Activated CD4-positive, alpha-beta T cell treated with anti-CD3 and anti-CD28 coated beads for 36 hours (primary cell): ENCODE measurements at regions not wholly inside any gene's neighbourhood (a gene's known extent, or its start where the extent isn't known, plus 50 kb on each side); places are given as distances from the start of the nearest gene placed in this dataset.

ENCODE experiments used
- ATAC-seq: fragments of 200-7000 bp; cut with Tn5 transposase; one replicate; pipeline ENCODE4 v1.10.0; 2021; ENCODE audit warnings: mild to moderate bottlenecking, moderate library complexity
- CTCF ChIA-PET: fragments of 350-600 bp; sonication (Branson Sonifier 250); formaldehyde crosslinking; loops from one replicate; lab custom pipeline; 2021; ENCODE audit warnings: antibody characterized with exemption; lab: Charles Lee
- POLR2A ChIA-PET: fragments of 350-600 bp; sonication (Branson Sonifier 250); formaldehyde crosslinking; loops from one replicate; lab custom pipeline; 2021; ENCODE audit warnings: antibody characterized with exemption, inconsistent platforms; lab: Charles Lee
- DNase-seq: peaks from one replicate; pipeline ENCODE4 v3.0.0-alpha.2; 2020
- H3K27ac Mint-ChIP-seq: one replicate; pipeline ENCODE4 v1.8.0; 2021; ENCODE audit warnings: mixed read lengths
- H3K27me3 Mint-ChIP-seq: one replicate; pipeline ENCODE4 v1.8.0; 2021; ENCODE audit warnings: mixed read lengths
- H3K36me3 Mint-ChIP-seq: one replicate; pipeline ENCODE4 v1.8.0; 2021; ENCODE audit warnings: low read depth, mixed read lengths
- H3K4me1 Mint-ChIP-seq: one replicate; pipeline ENCODE4 v1.8.0; 2021; ENCODE audit warnings: mixed read lengths
- H3K4me3 Mint-ChIP-seq: one replicate; pipeline ENCODE4 v1.8.0; 2021; ENCODE audit warnings: mild to moderate bottlenecking, moderate library complexity, mixed read lengths
- H3K9me3 Mint-ChIP-seq: one replicate; pipeline ENCODE4 v1.8.0; 2021; ENCODE audit warnings: low read depth, mixed read lengths
- intact Hi-C, 2 experiments: fragments of 100-400 bp; cut with DNase I in 1 of 2; cut with micrococcal nuclease in 1 of 2; formaldehyde crosslinking; loops; one replicate each; pipeline versions ENCODE4 v1.14.2 to v1.15.1; 2022 to 2024; cut with DNase I, micrococcal nuclease

DNA sequence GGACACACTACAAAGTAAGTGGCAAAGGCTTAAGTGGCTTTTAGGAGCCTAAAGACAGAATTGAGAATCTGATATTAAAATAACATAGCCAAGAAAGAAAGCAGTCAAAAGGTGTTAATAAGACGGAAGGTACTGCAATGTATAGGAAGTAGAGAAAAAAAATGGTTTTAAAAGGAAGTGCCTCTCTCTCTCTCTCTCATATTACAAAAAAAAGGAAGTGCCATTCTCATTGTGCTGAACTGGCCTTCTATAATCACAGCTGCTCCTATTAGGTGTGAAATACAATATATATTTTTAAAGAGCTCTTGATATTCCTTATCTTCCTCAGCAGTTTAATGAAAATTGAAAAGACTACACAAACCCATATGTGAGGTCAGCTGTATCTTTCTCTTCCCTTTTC is 199.4 kb upstream of the NPVF start:
- Mint-ChIP-seq H3K27me3 (no peaks in the 10 kb centered on the region), H3K9me3 (no peaks in the 10 kb centered on the region), H3K36me3 (no peaks in the 10 kb centered on the region), H3K4me1 (peaks cover 2% of the 10 kb centered on the region), H3K4me3 (no peak overlapping the region), H3K27ac (no peak overlapping the region)
- POLR2A ChIA-PET = no interaction called here
- DNase-seq (no peak), ATAC-seq (no peak)
- CTCF ChIA-PET = interaction anchor here (0.6 kb wide), 1 partner anchor 33 kb away, joined by 3 read pairs; no protein-coding TSS in a partner anchor
- intact Hi-C loops = no loop called here

DNA sequence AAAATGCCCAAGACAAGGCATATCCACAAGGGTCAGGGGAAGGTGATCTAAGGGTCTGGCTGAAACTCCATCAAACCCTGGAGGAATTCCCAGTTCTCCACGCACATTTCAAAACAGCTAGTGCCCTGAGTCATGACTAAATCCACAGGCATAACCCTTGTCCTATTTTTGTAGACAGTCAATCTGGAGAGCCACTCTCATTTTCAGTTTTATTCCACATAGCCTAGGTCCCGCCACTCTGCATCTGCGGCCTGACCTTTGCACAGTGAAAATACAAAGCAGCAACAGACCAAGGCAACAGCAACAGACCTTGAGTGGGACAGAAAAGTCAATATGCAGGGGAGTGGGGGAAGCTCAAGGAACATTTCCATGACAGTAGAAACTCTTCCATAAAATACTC is 201.4 kb upstream of the NPVF start:
- H3K9me3 Mint-ChIP-seq = no peaks in the 10 kb centered on the region
- DNase-seq = no peak
- H3K27me3 Mint-ChIP-seq = peaks cover 3% of the 10 kb centered on the region
- intact Hi-C loops = no loop called here
- CTCF ChIA-PET = interaction anchor here (0.8 kb wide), 1 partner anchor 11 kb away, joined by 3 read pairs; no protein-coding TSS in a partner anchor
- H3K4me1 Mint-ChIP-seq = peaks cover 2% of the 10 kb centered on the region
- H3K4me3 Mint-ChIP-seq = no peak overlapping the region
- no peaks in the 10 kb centered on the region for H3K36me3 Mint-ChIP-seq
- POLR2A ChIA-PET = interaction anchor here (0.8 kb wide), 1 partner anchor 142 kb away, joined by 3 read pairs; no protein-coding TSS in a partner anchor
- ATAC-seq = no peak
- no peak overlapping the region for H3K27ac Mint-ChIP-seq

DNA sequence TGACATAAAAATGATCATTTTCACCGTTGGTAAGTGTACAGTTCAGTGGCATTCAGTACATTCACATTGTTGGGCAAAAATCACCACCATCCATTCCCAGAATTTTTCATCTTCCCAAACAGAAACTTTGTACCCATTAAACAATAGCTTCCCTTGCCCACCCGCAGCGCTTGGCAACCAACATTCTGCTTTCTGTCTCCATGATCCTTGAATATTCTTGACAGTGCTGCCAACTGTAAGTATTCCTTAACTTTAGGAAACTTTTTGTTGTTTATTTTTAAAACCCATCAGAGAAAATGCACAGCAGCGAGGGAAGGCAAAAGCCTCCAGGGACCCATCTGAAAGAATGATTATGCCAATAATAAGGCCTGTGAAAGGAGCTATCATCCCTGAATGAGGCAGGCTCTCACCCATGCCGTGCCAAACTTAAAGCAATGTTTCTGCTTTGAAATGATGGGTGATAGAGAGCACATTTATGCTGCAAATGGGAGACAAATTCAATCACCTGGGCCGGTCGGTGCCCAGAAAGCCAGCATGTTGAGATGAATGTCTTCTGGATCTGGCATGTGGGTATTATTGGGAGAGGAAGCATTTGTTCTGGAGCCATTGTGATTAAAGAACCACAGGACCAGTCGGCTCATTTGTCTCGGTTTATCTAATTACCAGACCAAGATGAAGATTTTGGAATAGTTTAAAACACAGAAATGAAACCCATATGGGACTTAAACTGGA is 202.1 kb upstream of the NPVF start:
- intact Hi-C loops = no loop called here
- Mint-ChIP-seq H3K27ac (no peak overlapping the region), H3K27me3 (peaks cover 4% of the 10 kb centered on the region), H3K4me3 (no peak overlapping the region), H3K36me3 (no peaks in the 10 kb centered on the region), H3K9me3 (no peaks in the 10 kb centered on the region), H3K4me1 (peaks cover 2% of the 10 kb centered on the region)
- ChIA-PET POLR2A (interaction anchor here (0.8 kb wide), 1 partner anchor 141 kb away, joined by 3 read pairs; no protein-coding TSS in a partner anchor), CTCF (interaction anchor here (0.6 to 1.1 kb wide), 3 partner anchors 12 to 135 kb away, joined by 3 read pairs; no protein-coding TSS in a partner anchor)
- DNase-seq (no peak), ATAC-seq (no peak)

DNA sequence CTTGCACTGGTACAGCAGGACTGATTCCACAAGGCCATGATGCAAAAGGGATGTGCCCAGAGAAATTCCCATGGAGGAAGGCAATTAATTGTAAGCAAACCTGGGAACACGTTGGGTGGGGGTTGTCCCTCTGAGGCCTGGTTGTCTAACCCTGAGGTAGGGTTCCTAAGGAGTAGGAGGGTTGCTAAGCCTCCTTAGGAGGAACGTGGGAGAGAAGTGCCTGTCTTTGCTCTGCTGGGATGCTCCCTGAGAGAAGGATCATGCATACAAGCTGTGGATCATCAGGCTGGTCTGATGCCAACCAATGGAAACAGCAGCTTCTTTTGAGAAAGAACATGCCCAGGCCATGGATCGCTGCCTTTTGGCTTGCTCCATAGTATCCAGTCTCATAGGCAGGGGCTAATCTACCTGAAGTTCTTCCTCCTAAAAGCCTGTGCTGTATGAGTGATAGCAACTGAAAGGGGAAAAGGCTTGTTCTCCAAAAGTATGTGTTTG is 203.7 kb upstream of the NPVF start:
- intact Hi-C loops = no loop called here
- ChIA-PET CTCF (interaction anchor here (1.2 kb wide), 1 partner anchor 16 kb away, joined by 3 read pairs; no protein-coding TSS in a partner anchor), POLR2A (no interaction called here)
- DNase-seq (no peak), ATAC-seq (no peak)
- Mint-ChIP-seq H3K36me3 (no peaks in the 10 kb centered on the region), H3K27me3 (peaks cover 6% of the 10 kb centered on the region), H3K9me3 (no peaks in the 10 kb centered on the region), H3K27ac (no peak overlapping the region), H3K4me3 (no peak overlapping the region), H3K4me1 (peaks cover 2% of the 10 kb centered on the region)

DNA sequence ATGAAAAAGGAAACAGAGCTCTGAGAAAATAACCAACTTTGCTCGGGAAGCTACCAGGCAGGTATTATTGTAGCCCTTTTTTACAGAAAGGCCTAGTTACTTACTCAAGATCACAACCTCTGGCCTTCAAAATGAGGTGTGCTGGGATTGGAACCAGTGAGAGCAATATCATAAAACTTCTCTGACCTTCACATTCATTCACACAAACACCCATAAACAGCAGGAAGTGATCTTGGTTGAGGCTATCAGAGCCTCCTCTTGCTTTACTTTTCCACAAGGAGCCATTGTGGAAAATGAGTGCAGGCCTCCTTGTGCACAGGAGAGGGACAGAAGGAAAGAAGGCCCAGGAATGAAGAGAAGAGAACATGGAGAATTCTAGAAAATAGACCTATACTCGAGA is 204.5 kb upstream of the NPVF start:
- no peak overlapping the region for H3K4me3 Mint-ChIP-seq
- H3K36me3 Mint-ChIP-seq = no peaks in the 10 kb centered on the region
- POLR2A ChIA-PET = no interaction called here
- no peak for ATAC-seq
- no peaks in the 10 kb centered on the region for H3K9me3 Mint-ChIP-seq
- H3K4me1 Mint-ChIP-seq = peaks cover 2% of the 10 kb centered on the region
- no peak for DNase-seq
- CTCF ChIA-PET = interaction anchor here (1.2 kb wide), 1 partner anchor 16 kb away, joined by 3 read pairs; no protein-coding TSS in a partner anchor
- H3K27ac Mint-ChIP-seq = no peak overlapping the region
- peaks cover 6% of the 10 kb centered on the region for H3K27me3 Mint-ChIP-seq
- intact Hi-C loops = no loop called here

DNA sequence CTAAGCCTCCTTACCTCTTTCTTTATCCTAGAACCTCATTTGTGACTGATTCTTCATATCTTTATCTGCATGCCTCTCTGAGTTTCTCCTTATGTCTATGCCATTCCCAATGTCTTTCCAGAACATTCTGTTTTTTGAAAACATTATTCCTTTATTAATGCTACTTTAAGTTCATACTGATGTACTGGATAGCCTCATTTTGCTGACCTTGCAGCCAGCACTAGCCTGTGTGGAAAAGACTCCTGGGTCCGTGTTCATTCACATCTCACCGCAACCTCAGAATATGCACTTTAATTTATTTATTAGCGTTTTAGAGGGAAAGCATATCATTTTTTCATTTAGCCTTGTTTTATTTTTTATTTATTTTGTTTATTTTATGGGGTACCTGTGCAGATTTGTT is 208.1 kb upstream of the NPVF start:
- ChIA-PET CTCF (no interaction called here), POLR2A (no interaction called here)
- ATAC-seq = no peak
- H3K9me3 Mint-ChIP-seq = peaks cover 16% of the 10 kb centered on the region
- no peak overlapping the region for H3K4me3 Mint-ChIP-seq
- H3K4me1 Mint-ChIP-seq = no peaks in the 10 kb centered on the region
- H3K27ac Mint-ChIP-seq = no peak overlapping the region
- peaks cover 14% of the 10 kb centered on the region for H3K27me3 Mint-ChIP-seq
- H3K36me3 Mint-ChIP-seq = peaks cover 1% of the 10 kb centered on the region
- intact Hi-C loops = no loop called here
- DNase-seq = no peak

DNA sequence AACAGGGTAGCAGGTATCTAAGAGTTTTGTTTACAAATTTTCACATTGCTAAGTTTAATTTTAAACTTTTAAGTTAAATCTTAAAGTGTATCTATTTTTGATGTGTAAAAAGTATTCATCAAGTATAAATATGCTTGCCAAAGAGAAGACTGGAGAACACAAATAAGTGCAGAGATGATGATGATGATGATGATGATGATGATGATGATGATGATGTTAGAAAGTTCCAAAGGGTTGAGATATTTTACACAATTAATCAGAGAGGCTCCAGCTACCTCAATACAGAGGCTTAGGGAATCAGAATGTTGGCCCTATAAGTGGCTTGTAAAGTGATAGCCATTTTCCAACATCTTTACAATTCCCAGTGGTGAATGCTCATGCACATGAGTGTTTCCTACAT is 209.0 kb upstream of the NPVF start:
- no peak overlapping the region for H3K27ac Mint-ChIP-seq
- peaks cover 22% of the 10 kb centered on the region for H3K9me3 Mint-ChIP-seq
- CTCF ChIA-PET = no interaction called here
- H3K4me1 Mint-ChIP-seq = no peaks in the 10 kb centered on the region
- intact Hi-C loops = no loop called here
- peaks cover 1% of the 10 kb centered on the region for H3K36me3 Mint-ChIP-seq
- H3K27me3 Mint-ChIP-seq = peaks cover 15% of the 10 kb centered on the region
- no peak for DNase-seq
- no peak for ATAC-seq
- no peak overlapping the region for H3K4me3 Mint-ChIP-seq
- POLR2A ChIA-PET = no interaction called here

DNA sequence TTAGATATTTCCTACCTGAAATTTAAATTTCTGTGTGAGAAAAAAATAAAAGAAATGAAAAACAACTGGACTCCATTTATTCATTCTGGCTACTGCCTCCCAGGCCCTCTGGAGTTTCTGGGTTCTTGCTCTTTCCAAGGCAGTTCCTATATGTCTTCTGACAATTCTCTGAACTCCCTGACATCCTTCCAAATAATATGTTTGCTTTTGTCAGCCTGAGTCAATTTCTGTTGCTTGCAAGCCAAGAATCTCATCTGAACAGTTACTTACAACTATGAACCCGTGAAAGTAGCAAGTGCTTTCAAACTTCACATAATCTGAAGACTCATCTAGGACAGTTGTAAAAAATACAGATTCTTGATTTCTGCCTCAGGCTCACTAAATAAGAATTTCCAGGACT is 216.7 kb upstream of the NPVF start:
- peaks cover 25% of the 10 kb centered on the region for H3K9me3 Mint-ChIP-seq
- ChIA-PET CTCF (no interaction called here), POLR2A (no interaction called here)
- peaks cover 10% of the 10 kb centered on the region for H3K27me3 Mint-ChIP-seq
- ATAC-seq (no peak), DNase-seq (no peak)
- H3K4me1 Mint-ChIP-seq = no peaks in the 10 kb centered on the region
- H3K36me3 Mint-ChIP-seq = peaks cover 3% of the 10 kb centered on the region
- no peak overlapping the region for H3K4me3 Mint-ChIP-seq
- H3K27ac Mint-ChIP-seq = no peak overlapping the region
- intact Hi-C loops = no loop called here

DNA sequence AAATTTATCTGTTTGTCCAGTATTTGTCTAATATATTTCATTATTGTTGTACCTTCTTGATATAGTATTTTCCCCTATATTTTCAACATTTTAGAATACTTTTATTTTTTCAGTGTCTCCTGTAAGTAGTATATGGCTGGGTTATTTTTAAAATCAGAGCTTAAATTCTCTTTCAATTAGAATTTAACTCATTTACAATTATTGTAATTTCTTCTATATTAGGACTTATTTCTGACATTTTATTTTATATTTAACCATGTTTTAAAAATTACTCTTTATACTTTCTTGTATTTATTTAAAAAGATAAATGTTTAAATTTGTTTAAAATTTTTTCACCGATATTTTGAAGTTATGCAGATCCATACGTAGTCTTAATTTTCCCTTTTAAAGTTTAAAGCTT is 220.0 kb upstream of the NPVF start:
- DNase-seq (no peak), ATAC-seq (no peak)
- POLR2A ChIA-PET = no interaction called here
- H3K27ac Mint-ChIP-seq = no peak overlapping the region
- no peaks in the 10 kb centered on the region for H3K4me1 Mint-ChIP-seq
- H3K9me3 Mint-ChIP-seq = peaks cover 3% of the 10 kb centered on the region
- peaks cover 5% of the 10 kb centered on the region for H3K27me3 Mint-ChIP-seq
- CTCF ChIA-PET = interaction anchor here (0.8 kb wide), 2 partner anchors 16 to 132 kb away, joined by 3 read pairs; no protein-coding TSS in a partner anchor
- H3K36me3 Mint-ChIP-seq = no peaks in the 10 kb centered on the region
- intact Hi-C loops = no loop called here
- no peak overlapping the region for H3K4me3 Mint-ChIP-seq

DNA sequence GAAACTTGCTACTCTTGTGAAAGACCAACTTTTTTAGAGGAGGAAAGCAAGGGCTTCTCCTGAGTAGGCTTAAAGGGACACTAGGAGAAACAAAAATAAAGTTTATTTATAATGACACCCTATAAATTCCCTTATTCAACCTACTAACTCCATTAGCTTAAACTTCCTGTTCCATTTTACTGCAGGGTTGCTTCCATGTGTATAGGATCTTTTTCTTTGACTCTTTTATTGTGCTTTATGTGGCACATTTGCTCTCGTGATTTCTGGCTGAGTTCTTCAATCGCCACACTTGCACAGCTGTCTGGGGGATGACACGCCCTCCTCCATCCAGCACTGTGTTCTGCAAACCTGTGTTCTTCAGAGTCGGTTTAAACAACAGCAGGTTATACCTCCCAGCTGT is 225.7 kb upstream of the NPVF start:
- ChIA-PET POLR2A (no interaction called here), CTCF (interaction anchor here (1.1 to 1.5 kb wide), 2 partner anchors 13 to 151 kb away, joined by 3 to 5 read pairs; no protein-coding TSS in a partner anchor)
- Mint-ChIP-seq H3K9me3 (no peaks in the 10 kb centered on the region), H3K4me1 (no peaks in the 10 kb centered on the region), H3K36me3 (no peaks in the 10 kb centered on the region), H3K27ac (no peak overlapping the region), H3K4me3 (no peak overlapping the region), H3K27me3 (peaks cover 3% of the 10 kb centered on the region)
- ATAC-seq (no peak), DNase-seq (no peak)
- intact Hi-C loops = no loop called here

DNA sequence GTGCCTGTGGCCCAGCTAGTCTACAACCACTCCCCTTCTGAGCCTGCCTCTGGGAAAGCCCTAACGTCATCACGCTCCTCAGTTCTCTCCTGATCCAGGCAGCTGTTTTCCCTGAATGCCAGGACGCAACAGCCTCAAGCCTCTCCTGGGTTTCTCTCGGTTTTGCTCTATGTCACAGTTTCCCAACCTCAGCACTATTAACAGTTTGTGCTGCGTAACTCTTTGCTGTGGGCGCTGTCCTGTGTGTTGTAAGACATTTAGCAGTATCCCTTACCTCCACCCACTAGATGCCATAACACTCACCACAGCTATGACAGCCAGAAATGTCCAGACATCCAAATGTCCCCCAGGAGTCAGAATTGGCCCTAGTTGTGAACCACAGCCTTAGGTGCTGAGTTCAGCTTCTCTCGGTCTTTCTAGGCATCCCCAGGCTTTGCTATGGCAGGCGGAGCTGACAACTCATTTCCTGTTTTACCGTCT is 226.3 kb upstream of the NPVF start:
- intact Hi-C loops = no loop called here
- ChIA-PET POLR2A (no interaction called here), CTCF (interaction anchor here (1.1 to 1.5 kb wide), 2 partner anchors 14 to 151 kb away, joined by 3 to 5 read pairs; no protein-coding TSS in a partner anchor)
- Mint-ChIP-seq H3K4me1 (no peaks in the 10 kb centered on the region), H3K27me3 (peaks cover 6% of the 10 kb centered on the region), H3K9me3 (no peaks in the 10 kb centered on the region), H3K36me3 (no peaks in the 10 kb centered on the region), H3K27ac (no peak overlapping the region), H3K4me3 (no peak overlapping the region)
- DNase-seq = no peak
- no peak for ATAC-seq
